HG03066 (cell line): ENCODE measurements at regions not wholly inside any gene's neighbourhood (a gene's known extent, or its start where the extent isn't known, plus 50 kb on each side); places are given as distances from the start of the nearest gene placed in this dataset.

Source experiments
- ATAC-seq: cut with Tn5 transposase; IDR thresholded peaks from one replicate; pipeline ENCODE4 v1.9.1; 2021; ENCODE audit warnings: low read depth; ENCODE audit not compliant: unreplicated experiment

DNA sequence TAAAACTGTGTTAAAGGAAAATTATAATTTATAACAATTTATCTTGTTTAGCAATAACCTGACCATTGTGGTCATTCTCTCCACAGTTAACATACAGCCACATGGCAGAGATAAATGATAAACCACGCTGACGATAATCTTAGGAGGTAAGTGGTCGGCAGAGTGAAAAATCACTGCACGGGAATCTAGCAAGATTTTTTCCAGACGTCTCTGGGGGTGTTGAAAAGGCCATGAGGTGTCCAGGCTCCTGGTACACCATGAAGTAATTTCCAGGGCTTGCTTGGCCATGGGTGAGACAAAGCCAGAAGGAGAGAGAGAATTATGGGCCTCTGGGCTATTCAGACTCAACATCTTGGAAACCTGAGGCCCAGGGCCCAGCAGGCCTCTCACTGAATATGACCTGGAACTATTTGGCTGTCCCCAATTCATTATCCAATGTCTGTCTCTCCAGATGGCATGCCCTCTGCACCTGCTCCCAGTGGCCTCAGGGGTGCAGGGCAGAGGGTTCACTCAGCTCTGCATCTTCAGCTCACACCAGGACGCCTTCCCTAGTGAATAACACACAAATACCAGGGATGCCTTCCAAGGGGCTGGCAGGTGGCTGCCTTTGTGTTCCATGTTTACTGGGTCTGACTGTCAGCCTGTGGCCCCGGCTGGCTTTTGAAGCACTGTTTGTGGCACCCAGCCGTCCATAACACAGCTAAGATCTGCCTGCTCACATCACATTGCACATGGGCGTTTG lies 590.4 kb upstream of the PFKP start:
- ATAC-seq: no peak

- no peak for ATAC-seq
Measured at GRCh38 chr10:2476218-2476811, 591.0 kb upstream of the PFKP start.

DNA sequence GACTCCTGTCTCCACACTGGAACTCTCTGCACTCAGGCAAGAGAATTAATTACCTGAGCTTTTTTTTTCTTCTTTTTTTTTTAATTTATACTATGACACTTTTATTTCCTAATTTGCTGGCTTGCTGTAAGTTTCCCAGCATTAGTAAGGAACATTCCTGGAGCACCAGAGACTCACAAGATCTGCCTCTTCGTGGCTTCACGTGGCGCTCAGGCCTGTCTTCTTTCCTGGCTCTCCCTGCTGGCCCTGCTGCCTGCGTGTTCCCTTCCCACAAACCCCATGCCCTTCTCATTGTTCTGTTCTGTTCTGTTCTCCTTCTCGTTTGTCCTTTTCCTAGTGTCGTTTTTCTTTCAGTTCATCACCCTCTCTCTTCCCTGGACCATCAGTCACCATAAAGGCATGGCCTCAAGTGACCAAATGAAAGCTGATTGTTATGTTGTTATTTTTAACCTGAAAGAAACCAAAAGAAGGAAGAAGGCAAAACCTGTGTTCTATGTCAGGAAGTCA lies 591.6 kb upstream of the PFKP start:
- no peak for ATAC-seq

DNA sequence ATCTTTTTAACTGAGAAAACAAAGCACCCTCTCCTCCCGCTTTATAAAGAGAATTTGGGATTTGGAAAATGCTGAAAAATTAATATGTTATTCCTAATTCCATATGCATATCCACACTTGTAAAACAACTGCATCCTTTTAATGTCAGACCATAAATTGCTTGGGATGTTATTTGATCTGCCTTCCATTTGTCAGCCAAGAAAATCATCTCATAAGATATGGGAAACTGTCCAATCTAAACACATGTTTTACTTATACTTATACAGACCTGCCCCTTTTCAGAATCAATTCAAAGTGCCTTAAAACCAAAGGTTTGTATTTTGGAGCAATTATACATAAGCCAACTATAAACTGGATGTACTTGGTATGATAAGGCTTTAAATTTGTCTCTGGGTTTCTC lies 595.5 kb upstream of the PFKP start:
- ATAC-seq: no peak

GRCh38 chr10:2469802-2470201 lies 597.5 kb upstream of the PFKP start:
- ATAC-seq: no peak

DNA sequence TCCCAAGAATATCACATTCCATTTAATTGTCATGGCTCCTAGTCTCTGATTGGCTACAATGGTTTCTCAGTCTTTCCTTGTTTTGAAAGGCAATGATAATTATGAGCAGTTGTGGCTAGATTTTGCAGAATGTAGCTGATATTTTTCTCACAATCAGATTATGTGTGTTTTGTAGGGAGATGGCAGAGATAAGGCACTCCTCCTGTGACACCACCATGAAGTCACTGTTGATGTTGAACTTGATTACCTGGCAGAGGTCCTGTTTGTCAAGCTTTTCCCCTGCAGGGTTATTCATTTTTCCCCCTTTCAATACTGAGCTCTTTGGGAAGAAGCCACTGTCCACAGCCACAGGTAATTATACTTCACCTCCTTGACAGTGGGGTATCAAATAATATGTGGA lies 602.9 kb upstream of the PFKP start:
- no peak for ATAC-seq

- ATAC-seq: no peak
Measured at GRCh38 chr10:2463316-2463715, 604.0 kb upstream of the PFKP start.

DNA sequence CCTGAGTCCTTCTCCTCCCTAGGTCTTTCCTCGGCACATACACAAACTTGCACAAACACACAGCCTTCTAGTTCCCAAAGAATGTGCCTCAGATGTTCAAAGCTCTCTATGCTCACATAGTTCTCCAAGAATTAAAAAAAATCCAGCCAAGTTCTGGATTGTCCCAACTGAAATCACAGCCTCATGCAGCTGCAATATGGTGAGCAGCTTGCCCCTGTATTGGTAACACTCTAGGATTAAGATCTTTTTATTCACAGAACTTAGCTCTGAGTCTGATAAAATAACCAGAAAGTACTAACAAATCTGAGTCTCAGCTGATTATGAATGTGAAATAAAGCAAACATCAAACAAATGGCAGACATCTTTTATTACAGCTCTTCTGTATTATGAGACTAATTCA lies 604.8 kb upstream of the PFKP start:
- no peak for ATAC-seq

GRCh38 chr10:2460812-2461211 lies 606.5 kb upstream of the PFKP start:
- ATAC-seq: no peak

GRCh38 chr10:2459713-2460112 lies 607.6 kb upstream of the PFKP start:
- ATAC-seq: no peak

GRCh38 chr10:2456834-2457233 lies 610.5 kb upstream of the PFKP start:
- ATAC-seq: no peak

DNA sequence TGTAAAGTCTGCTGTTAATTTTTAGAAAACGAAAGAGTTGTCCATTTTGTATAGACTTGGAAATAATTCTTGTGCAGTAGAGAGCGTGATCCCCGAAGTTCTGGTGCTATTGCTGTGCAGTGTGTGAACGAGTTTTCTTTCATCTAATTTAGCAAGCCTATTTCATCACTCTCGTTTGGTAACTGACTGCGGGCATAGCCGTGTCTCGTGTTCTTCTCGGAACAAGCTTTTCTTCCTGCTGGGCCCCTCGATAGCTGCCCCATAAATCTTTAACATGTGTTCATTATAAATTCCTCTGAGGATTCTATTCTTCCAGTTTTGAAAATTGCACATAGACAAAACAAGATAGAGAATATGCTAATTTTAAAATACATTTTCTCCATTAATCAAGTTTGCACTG lies 622.0 kb upstream of the PFKP start:
- no peak for ATAC-seq

DNA sequence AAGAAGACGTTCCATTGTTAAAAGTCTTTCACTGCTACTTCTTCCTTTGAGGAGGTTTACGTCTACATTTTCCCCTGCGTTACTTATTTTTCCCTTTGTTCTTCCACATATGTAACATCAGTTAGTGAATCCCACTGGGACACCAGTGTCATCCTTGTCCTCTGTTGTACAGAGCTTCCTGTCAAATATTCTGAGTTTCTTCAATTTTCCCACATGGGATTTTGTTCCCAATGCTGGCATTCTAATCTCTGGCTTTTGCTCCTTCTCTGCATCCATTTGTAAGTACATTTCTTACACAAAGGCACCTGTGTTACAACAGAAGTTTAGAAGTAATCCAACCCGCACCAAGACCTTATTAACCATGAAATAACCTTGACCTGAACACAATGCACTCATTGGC lies 627.4 kb upstream of the PFKP start:
- no peak for ATAC-seq

DNA sequence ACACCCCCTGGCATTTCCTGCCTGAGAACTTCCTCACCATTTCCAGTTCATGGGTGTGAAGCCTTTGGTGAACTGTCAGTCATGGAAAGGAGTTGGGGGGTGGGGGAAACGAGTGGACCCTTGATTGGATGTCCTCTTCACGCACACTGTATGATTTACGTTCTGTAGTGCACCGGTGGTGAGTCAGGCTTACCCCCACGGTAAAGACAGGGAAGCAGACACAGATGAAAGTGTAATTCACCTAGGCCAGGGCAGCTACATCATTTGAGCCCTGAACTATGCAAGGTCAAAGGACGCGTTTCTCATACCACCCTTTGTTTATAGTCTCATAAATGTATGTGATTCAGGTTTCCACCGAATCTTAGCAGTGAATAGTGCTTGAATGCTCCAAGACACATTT lies 628.3 kb upstream of the PFKP start:
- no peak for ATAC-seq

DNA sequence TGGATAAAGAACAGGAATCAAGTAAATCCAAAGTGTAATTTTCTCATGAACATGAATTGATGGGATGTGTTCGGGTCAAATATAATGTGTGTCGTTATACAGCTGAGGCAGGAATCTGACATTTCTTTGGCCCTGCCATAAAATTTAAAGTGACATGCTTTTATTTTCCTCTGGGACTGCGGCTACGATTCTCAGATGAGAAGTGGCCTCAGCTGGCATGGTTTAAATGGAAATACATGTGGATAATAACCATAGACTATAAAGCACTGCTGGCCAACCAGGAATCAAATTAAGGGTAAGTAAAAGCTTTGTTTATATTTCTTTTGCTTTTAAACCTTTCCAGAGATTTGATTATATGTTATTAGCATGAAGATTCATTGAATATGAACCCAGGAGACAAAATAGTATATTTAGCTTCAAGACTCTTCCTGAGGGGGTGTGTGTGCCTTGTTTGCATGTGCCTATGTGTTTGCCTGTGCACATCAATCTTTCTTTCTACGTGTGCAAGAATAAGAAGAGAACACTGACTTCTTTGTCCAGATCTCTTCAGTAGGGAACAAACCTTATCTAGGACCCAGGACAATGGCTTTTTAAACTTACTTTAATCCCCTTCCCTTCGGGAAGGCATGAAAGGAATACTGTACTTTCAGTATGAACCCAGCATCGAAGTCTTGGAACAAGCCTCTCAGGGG lies 629.0 kb upstream of the PFKP start:
- ATAC-seq: no peak

DNA sequence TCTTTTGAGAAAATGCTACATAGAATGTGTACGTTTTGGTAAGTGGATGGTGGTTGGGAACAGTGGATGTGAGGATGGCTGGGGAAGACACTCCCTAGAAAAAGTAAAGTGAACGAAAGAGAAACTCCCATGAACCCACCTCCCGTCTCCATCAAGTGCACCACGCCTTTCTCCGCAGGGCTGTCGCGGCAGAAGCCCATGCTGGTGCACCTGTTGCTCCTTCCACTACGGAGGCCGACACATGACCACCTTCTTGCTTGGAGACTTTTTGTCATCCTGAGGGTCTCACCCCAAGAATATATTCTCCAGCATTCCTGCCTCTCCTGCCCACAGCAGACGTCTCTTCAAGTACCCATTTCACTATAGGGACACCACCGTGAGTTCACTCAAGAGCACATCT lies 630.4 kb upstream of the PFKP start:
- no peak for ATAC-seq

GRCh38 chr10:2431961-2432360 lies 635.4 kb upstream of the PFKP start:
- no peak for ATAC-seq

DNA sequence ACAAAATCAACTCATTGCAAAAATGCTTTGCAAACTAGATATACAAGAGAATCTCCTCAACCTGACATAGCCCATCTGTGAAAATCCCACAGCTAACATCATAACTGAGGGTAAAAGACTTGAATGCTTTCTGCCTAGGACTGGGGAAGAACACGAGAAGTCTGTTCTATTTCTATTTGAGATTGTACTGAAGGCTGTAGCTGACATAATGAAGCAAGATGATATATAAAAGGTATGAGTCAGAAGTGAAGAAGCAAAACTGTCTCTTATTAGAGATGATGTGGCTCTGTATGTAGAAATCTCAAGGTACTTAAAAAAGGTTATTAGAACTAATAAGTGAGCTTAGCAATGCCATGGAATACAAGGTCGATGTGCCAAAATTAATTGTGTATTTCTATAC lies 639.9 kb upstream of the PFKP start:
- ATAC-seq: no peak

DNA sequence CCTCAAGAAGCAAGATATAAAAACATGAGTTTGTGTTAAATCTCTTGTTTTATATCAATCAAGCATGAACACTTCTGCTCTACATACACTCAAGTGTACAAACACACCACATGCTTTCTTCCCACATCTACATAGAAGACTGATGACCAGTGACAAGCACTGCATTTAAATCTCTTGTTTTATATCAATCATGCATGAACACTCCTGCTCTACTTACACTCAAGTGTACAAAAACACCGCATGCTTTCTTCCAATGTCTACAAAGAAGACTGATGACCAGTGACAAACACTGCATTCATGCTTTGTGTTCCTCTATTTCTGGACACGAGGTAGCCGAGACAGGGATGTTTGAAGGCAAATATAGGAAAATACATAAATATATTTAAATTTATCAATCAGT lies 642.0 kb upstream of the PFKP start:
- no peak for ATAC-seq

GRCh38 chr10:2414562-2414961 lies 652.8 kb upstream of the PFKP start:
- no peak for ATAC-seq

GRCh38 chr10:2414039-2414438 lies 653.3 kb upstream of the PFKP start:
- no peak for ATAC-seq

DNA sequence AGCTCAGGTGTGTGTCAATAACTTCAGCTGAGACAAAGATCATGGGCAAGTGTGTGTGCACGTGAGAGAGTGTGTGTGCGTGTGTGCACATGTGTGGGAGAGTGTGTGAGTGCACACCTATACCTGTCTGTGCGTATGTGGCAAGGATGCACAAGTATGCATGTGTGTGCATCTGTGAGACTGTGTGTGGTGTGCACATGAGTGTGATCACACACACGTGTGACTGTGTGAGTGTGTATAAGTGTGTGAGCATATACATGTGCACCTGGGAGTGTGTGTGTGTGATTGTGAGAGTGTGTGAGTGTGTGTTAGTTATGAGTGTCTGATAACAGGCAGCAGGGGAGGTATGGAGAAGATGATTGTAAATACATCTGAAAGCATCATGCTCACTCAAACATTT lies 657.3 kb upstream of the PFKP start:
- no peak for ATAC-seq
